ENCODE measurements at regions not wholly inside any gene's neighbourhood (a gene's known extent, or its start where the extent isn't known, plus 50 kb on each side); places are given as distances from the start of the nearest gene placed in this dataset.
"Not testable (repeated sequence)": the region's sequence is repeated elsewhere in the genome, so short reads cannot be mapped to it uniquely, and the experiment has no call there.

- no peaks in the 10 kb centered on the region for H3K9me3 Mint-ChIP-seq (ENCODE audit: unreplicated experiment)
- H3K27me3 Mint-ChIP-seq (ENCODE audit: unreplicated experiment): peaks cover 12% of the 10 kb centered on the region
- H3K36me3 Mint-ChIP-seq (ENCODE audit: low read depth, unreplicated experiment): no peaks in the 10 kb centered on the region
- TF ChIP-seq CTCF (IDR thresholded peaks at IDR 0.05; ENCODE audit: unreplicated experiment): no peak
- H3K27ac Mint-ChIP-seq (ENCODE audit: unreplicated experiment): no peak overlapping the region
- H3K4me3 Mint-ChIP-seq (ENCODE audit: unreplicated experiment): no peak overlapping the region
- DNase-seq (ENCODE audit: low spot score): no peak
- H3K4me1 Mint-ChIP-seq (ENCODE audit: unreplicated experiment): peaks cover 6% of the 10 kb centered on the region
Observed at GRCh38 chr20:56750430-56750829, 121.3 kb downstream of the TFAP2C start.

GRCh38 chr20:56752274-56752673 lies 123.2 kb downstream of the TFAP2C start:
- Mint-ChIP-seq H3K27ac (ENCODE audit: unreplicated experiment) (no peak overlapping the region), H3K27me3 (ENCODE audit: unreplicated experiment) (peaks cover 16% of the 10 kb centered on the region), H3K4me1 (ENCODE audit: unreplicated experiment) (peaks cover 6% of the 10 kb centered on the region), H3K36me3 (ENCODE audit: low read depth, unreplicated experiment) (no peaks in the 10 kb centered on the region), H3K4me3 (ENCODE audit: unreplicated experiment) (no peak overlapping the region), H3K9me3 (ENCODE audit: unreplicated experiment) (no peaks in the 10 kb centered on the region)
- DNase-seq (ENCODE audit: low spot score): no peak
- TF ChIP-seq CTCF (IDR thresholded peaks at IDR 0.05; ENCODE audit: unreplicated experiment): no peak

DNA sequence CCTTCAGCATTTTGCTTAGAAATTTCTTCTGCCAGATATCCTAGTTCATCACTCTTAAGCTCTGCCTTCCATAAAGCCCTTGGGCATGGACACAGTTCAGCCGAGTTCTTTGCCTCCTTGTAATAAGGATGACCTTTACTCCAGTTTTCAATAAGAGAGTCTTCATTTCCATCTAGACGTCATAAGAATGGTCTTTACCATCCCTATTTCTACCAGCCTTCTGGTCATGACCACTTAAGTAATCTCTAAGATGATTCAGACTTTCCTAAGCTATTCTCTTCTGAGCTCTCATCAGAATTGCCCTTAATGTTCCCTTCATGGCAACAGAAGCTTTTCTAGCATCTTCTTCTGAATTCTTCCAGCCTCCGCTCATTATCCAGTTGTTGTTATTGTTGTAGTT lies 126.1 kb downstream of the TFAP2C start:
- H3K27ac Mint-ChIP-seq (ENCODE audit: unreplicated experiment): no peak overlapping the region
- no peaks in the 10 kb centered on the region for H3K4me1 Mint-ChIP-seq (ENCODE audit: unreplicated experiment)
- no peaks in the 10 kb centered on the region for H3K36me3 Mint-ChIP-seq (ENCODE audit: low read depth, unreplicated experiment)
- no peak overlapping the region for H3K4me3 Mint-ChIP-seq (ENCODE audit: unreplicated experiment)
- no peaks in the 10 kb centered on the region for H3K9me3 Mint-ChIP-seq (ENCODE audit: unreplicated experiment)
- peaks cover 16% of the 10 kb centered on the region for H3K27me3 Mint-ChIP-seq (ENCODE audit: unreplicated experiment)
- TF ChIP-seq CTCF (IDR thresholded peaks at IDR 0.05; ENCODE audit: unreplicated experiment): no peak
- DNase-seq (ENCODE audit: low spot score): no peak

DNA sequence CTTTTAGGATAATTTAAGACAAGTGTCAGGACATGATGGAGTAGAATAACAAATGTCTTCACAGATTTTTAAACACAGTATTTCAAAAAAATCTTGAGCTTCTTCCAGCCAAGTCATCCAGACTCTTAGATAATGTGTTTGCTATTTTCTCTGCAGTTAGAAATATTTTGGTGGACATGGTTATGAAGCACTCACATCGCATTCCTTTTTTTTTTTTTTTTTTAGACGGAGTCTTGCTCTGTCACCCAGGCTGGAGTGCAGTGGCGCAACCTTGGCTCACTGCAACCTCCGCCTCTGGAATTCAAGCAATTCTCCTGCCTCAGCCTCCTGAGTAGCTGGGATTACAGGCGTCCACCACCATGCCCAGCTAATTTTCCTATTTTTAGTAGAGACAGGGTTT lies 127.6 kb downstream of the TFAP2C start:
- not testable (repeated sequence) for H3K36me3 Mint-ChIP-seq (ENCODE audit: low read depth, unreplicated experiment); H3K4me1 Mint-ChIP-seq (ENCODE audit: unreplicated experiment); DNase-seq (ENCODE audit: low spot score); H3K4me3 Mint-ChIP-seq (ENCODE audit: unreplicated experiment); H3K9me3 Mint-ChIP-seq (ENCODE audit: unreplicated experiment); H3K27ac Mint-ChIP-seq (ENCODE audit: unreplicated experiment)
- H3K27me3 Mint-ChIP-seq (ENCODE audit: unreplicated experiment): peaks cover 14% of the 10 kb centered on the region

GRCh38 chr20:56758706-56759105 lies 129.6 kb downstream of the TFAP2C start:
- Mint-ChIP-seq H3K4me3 (ENCODE audit: unreplicated experiment) (no peak overlapping the region), H3K36me3 (ENCODE audit: low read depth, unreplicated experiment) (no peaks in the 10 kb centered on the region), H3K27ac (ENCODE audit: unreplicated experiment) (no peak overlapping the region), H3K9me3 (ENCODE audit: unreplicated experiment) (no peaks in the 10 kb centered on the region), H3K27me3 (ENCODE audit: unreplicated experiment) (peaks cover 14% of the 10 kb centered on the region), H3K4me1 (ENCODE audit: unreplicated experiment) (no peaks in the 10 kb centered on the region)
- no peak for DNase-seq (ENCODE audit: low spot score)
- no peak for TF ChIP-seq CTCF (IDR thresholded peaks at IDR 0.05; ENCODE audit: unreplicated experiment)
